ENCODE measurements at regions not wholly inside any gene's neighbourhood (a gene's known extent, or its start where the extent isn't known, plus 50 kb on each side); places are given as distances from the start of the nearest gene placed in this dataset.

GRCh38 chr9:2384741-2385140 is 236.8 kb upstream of the VLDLR start:
- no TSS peak for BruUV-seq (replicated peaks)
- CTCF ChIA-PET (ENCODE audit: low intra/inter-chr PET ratio), result no interaction called here
- FAIRE-seq, result no peak

More at GRCh38 chr9:2384741-2385140, 236.8 kb upstream of the VLDLR start:
- no peak overlapping the region for H2AFZ ChIP-seq (ENCODE audit: low read depth, low read length)
- intact Hi-C loops (cut with micrococcal nuclease), result no loop called here
- H3K9me3 ChIP-seq (replicated peaks; ENCODE audit: control insufficient read depth, insufficient read depth, low read depth, low read length), result no peaks in the 10 kb centered on the region
- H3K9ac ChIP-seq (ENCODE audit: insufficient read depth in 1 of 2, low read depth in 2 of 2, low read length in 2 of 2), result no peak overlapping the region
- DNase-seq (ENCODE audit: extremely low read depth in 1 of 4, low spot score in 3 of 4), result no peak
- in situ Hi-C loops (cut with MboI), result no loop called here
- no peak for ATAC-seq
- TF ChIP-seq, protein P1, sequence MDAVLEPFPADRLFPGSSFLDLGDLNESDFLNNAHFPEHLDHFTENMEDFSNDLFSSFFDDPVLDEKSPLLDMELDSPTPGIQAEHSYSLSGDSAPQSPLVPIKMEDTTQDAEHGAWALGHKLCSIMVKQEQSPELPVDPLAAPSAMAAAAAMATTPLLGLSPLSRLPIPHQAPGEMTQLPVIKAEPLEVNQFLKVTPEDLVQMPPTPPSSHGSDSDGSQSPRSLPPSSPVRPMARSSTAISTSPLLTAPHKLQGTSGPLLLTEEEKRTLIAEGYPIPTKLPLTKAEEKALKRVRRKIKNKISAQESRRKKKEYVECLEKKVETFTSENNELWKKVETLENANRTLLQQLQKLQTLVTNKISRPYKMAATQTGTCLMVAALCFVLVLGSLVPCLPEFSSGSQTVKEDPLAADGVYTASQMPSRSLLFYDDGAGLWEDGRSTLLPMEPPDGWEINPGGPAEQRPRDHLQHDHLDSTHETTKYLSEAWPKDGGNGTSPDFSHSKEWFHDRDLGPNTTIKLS (IDR thresholded peaks at IDR 0.05; ENCODE audit: borderline replicate concordance, low read depth), result no peak
- TF ChIP-seq GTF3C2 (IDR thresholded peaks at IDR 0.05; ENCODE audit: borderline replicate concordance, extremely low read depth, insufficient read length) (no peak), TSC22D4 (tag; IDR thresholded peaks at IDR 0.05) (no peak), ID3 (CRISPR knock-in tag; IDR thresholded peaks at IDR 0.05) (no peak), ID3 (tag; IDR thresholded peaks at IDR 0.05) (no peak), SIN3A (IDR thresholded peaks at IDR 0.05; ENCODE audit: borderline replicate concordance in 2 of 2, control insufficient read depth in 1 of 2, low read depth in 2 of 2, low read length in 2 of 2) (no peak), MNT (conservative IDR thresholded peaks at IDR 0.05) (no peak), CXXC5 (CRISPR knock-in tag; IDR thresholded peaks at IDR 0.05) (no peak), HOXB6 (CRISPR knock-in tag; IDR thresholded peaks at IDR 0.05; ENCODE audit: borderline replicate concordance) (no peak), THAP12 (CRISPR knock-in tag; IDR thresholded peaks at IDR 0.05) (no peak)
- TF ChIP-seq, protein P2, sequence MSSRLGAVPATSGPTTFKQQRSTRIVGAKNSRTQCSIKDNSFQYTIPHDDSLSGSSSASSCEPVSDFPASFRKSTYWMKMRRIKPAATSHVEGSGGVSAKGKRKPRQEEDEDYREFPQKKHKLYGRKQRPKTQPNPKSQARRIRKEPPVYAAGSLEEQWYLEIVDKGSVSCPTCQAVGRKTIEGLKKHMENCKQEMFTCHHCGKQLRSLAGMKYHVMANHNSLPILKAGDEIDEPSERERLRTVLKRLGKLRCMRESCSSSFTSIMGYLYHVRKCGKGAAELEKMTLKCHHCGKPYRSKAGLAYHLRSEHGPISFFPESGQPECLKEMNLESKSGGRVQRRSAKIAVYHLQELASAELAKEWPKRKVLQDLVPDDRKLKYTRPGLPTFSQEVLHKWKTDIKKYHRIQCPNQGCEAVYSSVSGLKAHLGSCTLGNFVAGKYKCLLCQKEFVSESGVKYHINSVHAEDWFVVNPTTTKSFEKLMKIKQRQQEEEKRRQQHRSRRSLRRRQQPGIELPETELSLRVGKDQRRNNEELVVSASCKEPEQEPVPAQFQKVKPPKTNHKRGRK (tag; IDR thresholded peaks at IDR 0.05), result no peak
- POLR2A ChIA-PET, result interaction anchor here (0.6 kb wide), 1 partner anchor 51 kb away, joined by 3 read pairs; no protein-coding TSS in a partner anchor
- no peaks in the 10 kb centered on the region for H3K4me1 ChIP-seq (replicated peaks in 1 of 2; ENCODE audit: control insufficient read depth in 2 of 2, insufficient read depth in 2 of 2, low read length in 2 of 2)
- no peaks in the 10 kb centered on the region for H3K79me2 ChIP-seq (ENCODE audit: control insufficient read depth, insufficient read depth, low read length)
- no peaks in the 10 kb centered on the region for H4K20me1 ChIP-seq (replicated peaks; ENCODE audit: control insufficient read depth, insufficient read depth, low read length)
- H3K4me3 ChIP-seq, result no peak overlapping the region
- 0% methylated on average over 1 of the region's 1 CpG for WGBS (ENCODE audit: insufficient coverage, low coverage, missing lambda C conversion rate)
- no peaks in the 10 kb centered on the region for H3K36me3 ChIP-seq (ENCODE audit: control insufficient read depth, insufficient read depth, low read length)
- H3K4me2 ChIP-seq (ENCODE audit: insufficient read depth, low read length), result no peak overlapping the region
- H3K27ac ChIP-seq (ENCODE audit: extremely low read depth, low read depth, low read length), result no peak overlapping the region
- no peaks in the 10 kb centered on the region for H3K9me1 ChIP-seq (ENCODE audit: control insufficient read depth, insufficient read depth, low read length)
- no peaks in the 10 kb centered on the region for H3K27me3 ChIP-seq (ENCODE audit: control insufficient read depth in 2 of 2, insufficient read depth in 2 of 2, low read length in 2 of 2)
